22Rv1 (cell line): ENCODE measurements at regions not wholly inside any gene's neighbourhood (a gene's known extent, or its start where the extent isn't known, plus 50 kb on each side); places are given as distances from the start of the nearest gene placed in this dataset.
"Not testable (repeated sequence)": the region's sequence is repeated elsewhere in the genome, so short reads cannot be mapped to it uniquely, and the experiment has no call there.

Experiments used
- H3K27ac ChIP-seq: fragments of 450-650 bp; 2 replicates; pipeline ENCODE4 v1.5.1; 2017
- ZFX ChIP-seq: fragments of 450-650 bp; IDR thresholded peaks from 2 replicates; pipeline ENCODE4 v1.6.1; 2017; ENCODE audit warnings: antibody characterized with exemption, borderline replicate concordance
- TF ChIP-seq, protein P1 (sequence below): fragments of 450-650 bp; IDR thresholded peaks from 2 replicates; pipeline ENCODE4 v1.5.1; 2017; ENCODE audit warnings: mild to moderate bottlenecking

DNA sequence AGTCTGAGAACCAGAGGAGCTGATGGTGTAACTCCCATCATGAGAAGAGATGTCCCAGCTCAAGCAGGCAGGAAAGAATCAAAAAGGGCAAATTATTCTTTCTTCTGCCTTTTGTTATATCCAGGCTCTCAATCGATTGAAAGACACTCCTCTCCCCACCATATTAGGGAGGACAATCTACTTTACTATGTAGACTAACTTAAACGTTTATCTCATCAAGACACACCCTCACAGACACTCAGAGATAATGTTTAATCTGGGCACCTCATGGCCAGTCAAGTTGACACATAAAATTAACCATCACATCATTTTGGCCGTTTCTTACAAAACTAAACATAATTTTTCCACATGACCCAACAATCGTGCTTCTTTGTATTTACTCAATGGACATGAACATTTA is 534.3 kb upstream of the RORB start:
- no peak overlapping the region for H3K27ac ChIP-seq
- TF ChIP-seq, protein P1, sequence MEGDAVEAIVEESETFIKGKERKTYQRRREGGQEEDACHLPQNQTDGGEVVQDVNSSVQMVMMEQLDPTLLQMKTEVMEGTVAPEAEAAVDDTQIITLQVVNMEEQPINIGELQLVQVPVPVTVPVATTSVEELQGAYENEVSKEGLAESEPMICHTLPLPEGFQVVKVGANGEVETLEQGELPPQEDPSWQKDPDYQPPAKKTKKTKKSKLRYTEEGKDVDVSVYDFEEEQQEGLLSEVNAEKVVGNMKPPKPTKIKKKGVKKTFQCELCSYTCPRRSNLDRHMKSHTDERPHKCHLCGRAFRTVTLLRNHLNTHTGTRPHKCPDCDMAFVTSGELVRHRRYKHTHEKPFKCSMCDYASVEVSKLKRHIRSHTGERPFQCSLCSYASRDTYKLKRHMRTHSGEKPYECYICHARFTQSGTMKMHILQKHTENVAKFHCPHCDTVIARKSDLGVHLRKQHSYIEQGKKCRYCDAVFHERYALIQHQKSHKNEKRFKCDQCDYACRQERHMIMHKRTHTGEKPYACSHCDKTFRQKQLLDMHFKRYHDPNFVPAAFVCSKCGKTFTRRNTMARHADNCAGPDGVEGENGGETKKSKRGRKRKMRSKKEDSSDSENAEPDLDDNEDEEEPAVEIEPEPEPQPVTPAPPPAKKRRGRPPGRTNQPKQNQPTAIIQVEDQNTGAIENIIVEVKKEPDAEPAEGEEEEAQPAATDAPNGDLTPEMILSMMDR = no peak
- no peak for TF ChIP-seq ZFX

- TF ChIP-seq, protein P1 = no peak
- no peak for TF ChIP-seq ZFX
- H3K27ac ChIP-seq = no peak overlapping the region
Measured at GRCh38 chr9:73969936-73970335, 527.2 kb upstream of the RORB start.

- not testable (repeated sequence) for H3K27ac ChIP-seq
Measured at GRCh38 chr9:73976424-73976823, 520.7 kb upstream of the RORB start.

GRCh38 chr9:73979894-73980264 is 517.3 kb upstream of the RORB start:
- TF ChIP-seq ZFX = no peak
- TF ChIP-seq, protein P1 = no peak
- no peak overlapping the region for H3K27ac ChIP-seq

DNA sequence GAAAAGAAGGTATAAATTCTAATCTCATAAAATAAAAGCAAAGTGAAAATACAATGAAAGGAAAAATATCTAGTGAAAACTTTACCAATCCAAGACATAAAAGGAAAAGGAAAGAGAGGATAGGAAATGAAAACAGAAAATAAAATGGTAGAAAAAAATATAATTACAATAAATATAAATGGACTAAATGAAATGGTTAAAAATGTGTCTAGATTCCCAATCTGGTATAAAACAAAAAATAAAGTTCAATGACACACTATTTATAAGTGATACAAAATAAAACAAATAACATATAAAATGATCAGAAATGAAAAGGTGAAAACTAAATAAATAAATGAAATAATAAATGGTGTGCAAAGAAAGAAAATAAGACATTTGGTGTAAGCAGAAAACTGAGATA is 516.4 kb upstream of the RORB start:
- TF ChIP-seq, protein P1 = no peak
- no peak for TF ChIP-seq ZFX
- no peak overlapping the region for H3K27ac ChIP-seq

GRCh38 chr9:73981405-73981804 is 515.7 kb upstream of the RORB start:
- TF ChIP-seq ZFX = no peak
- TF ChIP-seq, protein P1 = no peak
- no peak overlapping the region for H3K27ac ChIP-seq

DNA sequence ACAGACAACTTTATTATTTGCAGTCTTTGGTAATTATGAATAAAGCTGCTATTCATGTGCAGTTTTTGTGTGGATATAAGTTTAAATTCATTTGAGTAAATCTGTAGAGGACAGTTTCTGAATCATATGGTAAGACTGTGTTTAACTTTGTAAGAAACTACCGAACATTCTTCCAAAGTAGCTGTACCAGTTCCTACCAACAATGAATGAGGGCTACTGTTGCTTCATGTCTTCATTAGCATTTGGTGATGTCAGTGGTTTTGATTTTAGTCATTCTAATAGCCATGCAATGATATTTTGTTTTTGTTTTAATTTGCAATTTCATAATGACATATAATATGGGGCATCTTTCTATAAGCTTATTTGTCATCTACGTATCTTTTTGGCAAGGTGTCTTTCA is 501.3 kb upstream of the RORB start:
- TF ChIP-seq, protein P1 = no peak
- no peak for TF ChIP-seq ZFX

GRCh38 chr9:73996844-73997243 is 500.3 kb upstream of the RORB start:
- TF ChIP-seq ZFX = no peak
- TF ChIP-seq, protein P1 = no peak
- no peak overlapping the region for H3K27ac ChIP-seq

More for the DNA sequence above, 501.3 kb upstream of the RORB start:
- H3K27ac ChIP-seq = no peak overlapping the region
